GM12891 (cell line): ENCODE measurements at regions not wholly inside any gene's neighbourhood (a gene's known extent, or its start where the extent isn't known, plus 50 kb on each side); places are given as distances from the start of the nearest gene placed in this dataset.

ENCODE experiments used
- DNase-seq: peaks from one replicate; pipeline ENCODE4 v3.0.0; 2011; ENCODE audit warnings: low spot score; ENCODE audit not compliant: insufficient read length
- FAIRE-seq: peaks from 2 replicates; lab custom pipeline; 2011; peaks lifted over from hg19 to GRCh38; lab: Jason Lieb, UNC
- PAX5 ChIP-seq: IDR thresholded peaks from 2 replicates; pipeline ENCODE4 v1.6.1; 2011; ENCODE audit warnings: low read length, moderate library complexity, mild to moderate bottlenecking; ENCODE audit not compliant: insufficient read depth, severe bottlenecking
- POLR2A ChIP-seq: IDR thresholded peaks from 2 replicates; pipeline ENCODE4 v1.6.1; 2011; ENCODE audit warnings: low read depth, low read length, control low read depth
- POLR2AphosphoS5 ChIP-seq: IDR thresholded peaks from 2 replicates; pipeline ENCODE4 v1.6.1; 2011; ENCODE audit warnings: low read depth, low read length, control low read depth
- POU2F2 ChIP-seq: IDR thresholded peaks from 2 replicates; pipeline ENCODE4 v1.6.1; 2011; ENCODE audit warnings: low read depth, mild to moderate bottlenecking, control low read depth, low read length, moderate library complexity
- SPI1 ChIP-seq: IDR thresholded peaks from 2 replicates; pipeline ENCODE4 v1.6.1; 2011; ENCODE audit warnings: low read depth, low read length, control low read depth
- TAF1 ChIP-seq: IDR thresholded peaks from 2 replicates; pipeline ENCODE4 v1.6.1; 2011; ENCODE audit warnings: low read depth, low read length, control low read depth

GRCh38 chr2:187009483-187010239 lies 160.7 kb upstream of the ZSWIM2 start:
- TF ChIP-seq TAF1 = no peak
- TF ChIP-seq SPI1 = no peak
- no peak for TF ChIP-seq PAX5
- TF ChIP-seq POU2F2 = no peak
- no peak for TF ChIP-seq POLR2A
- no peak for TF ChIP-seq POLR2AphosphoS5
- DNase-seq (no peak), FAIRE-seq (no peak)

GRCh38 chr2:187008111-187008510 lies 159.1 kb upstream of the ZSWIM2 start:
- no peak for FAIRE-seq
- TF ChIP-seq TAF1 (no peak), SPI1 (no peak), POLR2A (no peak), POLR2AphosphoS5 (no peak), PAX5 (no peak), POU2F2 (no peak)
- no peak for DNase-seq

- DNase-seq = no peak
- no peak for TF ChIP-seq TAF1
- no peak for TF ChIP-seq SPI1
- no peak for TF ChIP-seq PAX5
- TF ChIP-seq POLR2AphosphoS5 = no peak
- TF ChIP-seq POU2F2 = no peak
- TF ChIP-seq POLR2A = no peak
- no peak for FAIRE-seq
Measured at GRCh38 chr2:187003611-187004010, 154.6 kb upstream of the ZSWIM2 start.

GRCh38 chr2:187003038-187003554 lies 154.1 kb upstream of the ZSWIM2 start:
- TF ChIP-seq POLR2AphosphoS5 (no peak), PAX5 (no peak), SPI1 (no peak), POU2F2 (no peak), POLR2A (no peak), TAF1 (no peak)
- FAIRE-seq (no peak), DNase-seq (no peak)

DNA sequence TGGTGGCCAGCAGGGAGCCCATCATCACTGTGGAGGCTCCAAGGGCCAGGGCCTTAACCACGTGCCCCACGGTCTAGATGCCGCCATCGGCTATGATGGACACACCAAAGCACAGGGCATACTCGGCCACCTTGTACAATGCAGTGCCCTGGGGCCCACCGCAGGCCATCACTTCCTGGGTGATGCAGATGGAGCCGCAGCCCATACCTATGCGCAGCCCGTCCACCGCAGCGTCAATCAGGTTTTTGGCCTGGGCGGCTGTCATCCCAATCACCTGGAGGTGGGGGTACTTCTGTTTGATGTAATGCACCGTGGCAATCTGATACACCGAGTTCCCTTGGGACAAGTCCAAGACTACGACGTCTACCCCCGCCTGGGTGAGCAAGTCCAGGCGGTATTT lies 153.3 kb upstream of the ZSWIM2 start:
- DNase-seq (no peak), FAIRE-seq (no peak)
- TF ChIP-seq TAF1 = no peak
- TF ChIP-seq POLR2AphosphoS5 = no peak
- TF ChIP-seq POLR2A = no peak
- no peak for TF ChIP-seq PAX5
- TF ChIP-seq POU2F2 = no peak
- no peak for TF ChIP-seq SPI1

DNA sequence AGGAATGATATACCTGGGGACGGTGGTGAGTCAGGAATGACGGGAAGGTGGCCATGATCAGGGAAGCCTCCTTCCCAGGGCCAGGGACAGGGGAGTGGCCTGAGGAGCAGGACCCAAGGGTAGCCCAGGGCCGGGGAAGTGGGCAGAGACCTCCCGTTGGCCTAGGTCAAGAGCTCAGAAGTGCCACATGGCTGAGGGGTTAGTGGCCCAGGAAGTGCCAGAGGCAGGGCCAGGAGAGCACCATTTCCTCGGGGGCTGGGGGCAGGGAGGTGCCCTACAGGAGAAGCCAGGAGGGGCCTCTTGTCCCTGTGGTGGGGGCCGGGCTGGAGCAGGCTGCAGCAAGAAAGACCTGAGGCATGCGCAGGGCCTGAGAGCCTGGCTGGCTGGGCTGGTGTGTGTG lies 152.3 kb upstream of the ZSWIM2 start:
- TF ChIP-seq SPI1 (no peak), POLR2A (no peak), POLR2AphosphoS5 (no peak), TAF1 (no peak), PAX5 (no peak), POU2F2 (no peak)
- no peak for DNase-seq
- no peak for FAIRE-seq

GRCh38 chr2:186995092-186995491 lies 146.1 kb upstream of the ZSWIM2 start:
- FAIRE-seq = no peak
- DNase-seq = no peak
- TF ChIP-seq PAX5 (no peak), TAF1 (no peak), POLR2AphosphoS5 (no peak), SPI1 (no peak), POU2F2 (no peak)

DNA sequence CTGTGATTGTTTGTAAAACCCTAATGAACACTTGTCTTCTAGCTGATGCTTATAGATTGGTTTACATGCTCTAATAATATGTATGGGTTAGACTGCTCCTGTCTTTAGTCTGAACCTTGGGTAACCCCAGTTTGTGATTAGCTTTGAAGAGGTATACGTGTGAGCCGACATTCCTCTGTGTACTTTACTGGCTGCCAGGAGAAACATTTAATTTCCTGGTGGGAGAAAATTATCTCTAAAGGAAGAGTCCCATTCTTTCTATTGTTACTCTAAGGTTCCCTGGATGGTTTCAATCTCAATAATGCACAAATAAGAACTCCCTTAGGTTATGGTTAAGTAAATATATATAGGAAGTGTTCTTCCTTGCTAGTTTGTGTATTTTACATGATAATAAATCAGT lies 143.6 kb upstream of the ZSWIM2 start:
- no peak for FAIRE-seq
- no peak for TF ChIP-seq TAF1
- TF ChIP-seq POLR2AphosphoS5 = no peak
- TF ChIP-seq POLR2A = no peak
- TF ChIP-seq POU2F2 = no peak
- no peak for TF ChIP-seq PAX5
- TF ChIP-seq SPI1 = no peak
- DNase-seq = no peak

DNA sequence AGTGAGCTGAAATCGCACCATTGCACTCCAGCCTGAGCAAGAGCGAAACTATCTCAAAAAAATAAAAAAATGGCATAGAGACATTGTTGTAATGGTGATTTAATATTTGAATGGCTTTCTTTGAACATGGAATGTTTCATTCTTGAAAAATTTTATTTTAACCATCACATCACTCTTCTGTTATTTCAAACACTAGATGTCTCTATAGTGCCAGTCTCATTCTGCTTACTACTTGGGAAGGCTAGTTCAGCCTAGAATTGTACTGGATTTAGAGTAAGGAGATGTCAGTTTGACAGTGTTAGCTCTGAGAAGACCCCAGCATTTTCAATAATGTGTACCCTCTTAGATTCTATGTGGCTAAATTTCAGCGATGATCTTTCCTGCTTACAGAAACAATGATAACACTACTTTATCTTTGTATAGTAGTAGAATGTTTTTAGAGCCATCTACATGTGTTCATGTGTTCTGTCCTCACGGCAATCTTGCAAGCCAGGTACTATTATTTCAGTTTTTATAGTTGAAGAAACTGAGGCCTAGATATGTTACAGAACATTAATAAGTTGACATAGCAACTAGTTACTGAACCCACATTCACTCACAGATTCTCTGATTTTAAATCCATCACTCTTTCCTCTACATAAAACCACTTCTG lies 142.9 kb upstream of the ZSWIM2 start:
- FAIRE-seq = no peak

GRCh38 chr2:186984966-186985365 lies 136.0 kb upstream of the ZSWIM2 start:
- no peak for TF ChIP-seq POLR2A
- TF ChIP-seq POU2F2 = no peak
- TF ChIP-seq POLR2AphosphoS5 = no peak
- TF ChIP-seq TAF1 = no peak
- TF ChIP-seq SPI1 = no peak
- TF ChIP-seq PAX5 = no peak
- FAIRE-seq = no peak
- DNase-seq = no peak

More for the DNA sequence above, 142.9 kb upstream of the ZSWIM2 start:
- DNase-seq = no peak
- TF ChIP-seq PAX5 (no peak), SPI1 (no peak), POU2F2 (no peak), POLR2AphosphoS5 (no peak), TAF1 (no peak), POLR2A (no peak)
